ENCODE measurements at regions not wholly inside any gene's neighbourhood (a gene's known extent, or its start where the extent isn't known, plus 50 kb on each side); places are given as distances from the start of the nearest gene placed in this dataset.
"Not testable (repeated sequence)": the region's sequence is repeated elsewhere in the genome, so short reads cannot be mapped to it uniquely, and the experiment has no call there.

- TF ChIP-seq CTCF (IDR thresholded peaks at IDR 0.05; ENCODE audit: insufficient read depth, low read depth, low read length, missing control alignments): no peak
- DNase-seq (ENCODE audit: low read depth): no peak
- no peak overlapping the region for H3K4me3 ChIP-seq (ENCODE audit: low read length)
Measured at GRCh38 chr3:74263031-74263430, 351.4 kb downstream of the CNTN3 start.

DNA sequence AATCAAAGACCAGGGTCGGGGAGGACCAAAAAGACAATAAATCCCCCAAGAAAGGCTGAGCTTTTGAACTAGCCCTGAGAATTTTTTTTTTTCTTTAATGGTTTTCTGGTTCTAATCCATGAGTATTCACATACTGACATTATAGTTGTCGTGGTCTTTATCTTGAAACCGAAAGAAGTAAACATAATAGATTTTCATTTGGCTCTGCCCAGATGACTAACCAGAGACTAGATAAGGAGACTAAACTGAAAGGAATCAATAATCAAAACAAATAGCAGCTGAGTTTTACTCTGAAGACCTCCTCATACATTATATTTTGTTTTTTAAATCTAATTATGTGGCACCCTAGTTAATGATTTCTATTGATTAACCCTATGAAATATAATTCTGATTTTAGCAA is 381.4 kb downstream of the CNTN3 start:
- no peak for TF ChIP-seq CTCF (IDR thresholded peaks at IDR 0.05; ENCODE audit: insufficient read depth, low read depth, low read length, missing control alignments)
- no peak overlapping the region for H3K4me3 ChIP-seq (ENCODE audit: low read length)
- no peak for DNase-seq (ENCODE audit: low read depth)

GRCh38 chr3:74217467-74217866 is 397.0 kb downstream of the CNTN3 start:
- TF ChIP-seq CTCF (IDR thresholded peaks at IDR 0.05; ENCODE audit: insufficient read depth, low read depth, low read length, missing control alignments): no peak
- DNase-seq (ENCODE audit: low read depth): no peak
- no peak overlapping the region for H3K4me3 ChIP-seq (ENCODE audit: low read length)

DNA sequence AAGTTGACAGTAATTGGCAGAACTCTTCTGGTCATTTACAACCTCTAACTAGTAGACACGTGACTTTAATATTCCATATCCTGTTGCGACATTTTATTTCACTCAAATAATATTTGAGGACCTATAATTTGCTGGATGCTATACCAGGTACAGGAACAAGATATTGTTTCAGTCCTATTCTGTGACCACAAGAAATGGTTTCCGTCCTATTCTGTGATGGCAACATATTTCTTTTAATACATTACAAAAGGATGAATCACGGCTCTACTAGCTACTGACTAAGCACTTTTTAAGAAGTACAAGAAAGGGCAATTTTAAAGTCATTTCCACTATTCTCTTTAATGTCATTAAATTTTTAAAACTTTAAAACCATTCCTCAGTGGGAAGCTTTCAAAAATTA is 400.2 kb downstream of the CNTN3 start:
- DNase-seq (ENCODE audit: low read depth): no peak
- no peak for TF ChIP-seq CTCF (IDR thresholded peaks at IDR 0.05; ENCODE audit: insufficient read depth, low read depth, low read length, missing control alignments)
- H3K4me3 ChIP-seq (ENCODE audit: low read length): no peak overlapping the region

GRCh38 chr3:74210739-74211138 is 403.7 kb downstream of the CNTN3 start:
- TF ChIP-seq CTCF (IDR thresholded peaks at IDR 0.05; ENCODE audit: insufficient read depth, low read depth, low read length, missing control alignments): no peak
- no peak for DNase-seq (ENCODE audit: low read depth)
- no peak overlapping the region for H3K4me3 ChIP-seq (ENCODE audit: low read length)

DNA sequence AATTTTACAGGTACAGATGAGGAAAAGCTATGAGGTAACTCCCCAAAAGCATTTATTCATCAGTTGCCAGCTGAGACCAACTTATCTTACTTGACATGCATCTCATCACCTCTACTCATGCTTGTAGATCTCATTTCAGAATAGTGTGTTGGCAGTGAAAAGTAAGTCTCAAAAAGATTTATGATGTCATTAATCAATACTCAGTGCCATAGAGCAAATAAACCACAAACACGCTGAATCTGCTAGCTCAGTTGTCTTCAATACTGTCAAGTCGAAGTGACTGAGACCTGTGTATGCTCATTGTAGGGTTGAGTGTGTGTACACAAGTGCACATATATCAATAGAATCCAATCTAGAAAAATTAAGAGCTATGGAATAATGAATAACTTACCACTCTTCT is 413.5 kb downstream of the CNTN3 start:
- TF ChIP-seq CTCF (IDR thresholded peaks at IDR 0.05; ENCODE audit: insufficient read depth, low read depth, low read length, missing control alignments): no peak
- no peak for DNase-seq (ENCODE audit: low read depth)
- no peak overlapping the region for H3K4me3 ChIP-seq (ENCODE audit: low read length)

GRCh38 chr3:74178664-74179063 is 435.8 kb downstream of the CNTN3 start:
- not testable (repeated sequence) for DNase-seq (ENCODE audit: low read depth); H3K4me3 ChIP-seq (ENCODE audit: low read length)

GRCh38 chr3:74173090-74173489 is 441.4 kb downstream of the CNTN3 start:
- H3K4me3 ChIP-seq (ENCODE audit: low read length): no peak overlapping the region
- DNase-seq (ENCODE audit: low read depth): no peak
- TF ChIP-seq CTCF (IDR thresholded peaks at IDR 0.05; ENCODE audit: insufficient read depth, low read depth, low read length, missing control alignments): no peak
